RWPE1 (cell line): ENCODE measurements at regions not wholly inside any gene's neighbourhood (a gene's known extent, or its start where the extent isn't known, plus 50 kb on each side); places are given as distances from the start of the nearest gene placed in this dataset.

ENCODE experiments used
- CTCF ChIA-PET: fragments of 350-600 bp; sonication (Branson Sonifier 250); formaldehyde crosslinking; extraction: SDS; loops from one replicate; lab custom pipeline; 2021; lab: Yijun Ruan, JAX
- POLR2A ChIA-PET: fragments of 400-600 bp; formaldehyde crosslinking; extraction: SDS; loops from one replicate; lab custom pipeline; 2020; ENCODE audit warnings: antibody characterized with exemption; ENCODE audit not compliant: low non-redundant PET; lab: Yijun Ruan, JAX
- DNase-seq: peaks from one replicate; pipeline ENCODE4 v3.0.0; 2012; ENCODE audit warnings: low spot score
- H3K27ac ChIP-seq: fragments of 450-650 bp; 2 replicates; pipeline ENCODE4 v1.5.1; 2017
- TF ChIP-seq, protein P1 (sequence below): fragments of 450-650 bp; conservative IDR thresholded peaks from 2 replicates; pipeline ENCODE4 v1.5.1; 2017; ENCODE audit warnings: low read depth, mild to moderate bottlenecking

DNA sequence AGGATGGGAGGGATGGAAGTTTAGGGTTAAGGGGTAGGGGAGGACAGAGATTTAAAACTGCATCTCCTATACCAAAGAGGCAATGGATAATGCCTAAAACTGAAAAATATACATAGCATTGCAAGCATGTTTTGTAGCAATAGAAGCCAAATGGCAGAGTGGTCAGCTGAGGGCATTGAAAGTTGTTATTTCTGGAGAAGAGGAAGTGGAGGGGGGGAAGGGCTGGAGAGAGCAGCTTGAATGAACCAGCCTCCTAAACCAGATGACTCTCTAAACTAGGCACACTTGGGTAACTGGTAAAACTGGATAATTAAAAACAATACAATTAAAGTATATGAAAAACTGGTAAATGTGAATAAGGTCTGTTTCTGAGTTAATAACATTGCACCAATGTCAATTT is 70.3 kb upstream of the TP53I11 start:
- DNase-seq: no peak
- ChIA-PET POLR2A (no interaction called here), CTCF (no interaction called here)

DNA sequence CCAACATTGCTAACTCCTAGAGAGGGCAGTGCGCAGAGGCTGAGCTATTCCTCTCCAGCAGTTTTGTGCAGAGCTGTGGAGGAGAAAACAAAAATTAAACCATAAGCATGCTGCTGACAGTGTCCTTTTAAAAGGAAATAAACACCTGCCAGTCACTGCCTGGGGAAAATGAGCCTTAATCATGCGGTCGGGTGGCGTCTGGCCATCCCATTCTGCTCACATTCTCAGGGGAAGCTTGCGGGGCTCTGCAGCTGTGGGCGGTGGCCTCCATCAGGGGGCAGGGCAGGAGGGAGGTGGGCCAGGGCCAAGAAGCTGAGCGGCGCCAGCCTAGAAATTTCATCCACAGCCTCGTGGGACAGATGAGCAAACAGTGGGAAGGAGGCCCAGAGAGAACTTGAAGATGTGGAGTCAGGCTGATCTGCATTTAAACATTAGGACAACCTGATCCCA is 71.0 kb upstream of the TP53I11 start:
- DNase-seq: no peak
- peak overlapping the region; percentile 10 for H3K27ac ChIP-seq
- CTCF ChIA-PET: interaction anchor here (0.5 to 0.6 kb wide), 3 partner anchors 39 to 594 kb away, joined by 3 to 4 read pairs (median 3); no protein-coding TSS in a partner anchor

More for the DNA sequence above, 70.3 kb upstream of the TP53I11 start:
- H3K27ac ChIP-seq: no peak overlapping the region
- TF ChIP-seq, protein P1, sequence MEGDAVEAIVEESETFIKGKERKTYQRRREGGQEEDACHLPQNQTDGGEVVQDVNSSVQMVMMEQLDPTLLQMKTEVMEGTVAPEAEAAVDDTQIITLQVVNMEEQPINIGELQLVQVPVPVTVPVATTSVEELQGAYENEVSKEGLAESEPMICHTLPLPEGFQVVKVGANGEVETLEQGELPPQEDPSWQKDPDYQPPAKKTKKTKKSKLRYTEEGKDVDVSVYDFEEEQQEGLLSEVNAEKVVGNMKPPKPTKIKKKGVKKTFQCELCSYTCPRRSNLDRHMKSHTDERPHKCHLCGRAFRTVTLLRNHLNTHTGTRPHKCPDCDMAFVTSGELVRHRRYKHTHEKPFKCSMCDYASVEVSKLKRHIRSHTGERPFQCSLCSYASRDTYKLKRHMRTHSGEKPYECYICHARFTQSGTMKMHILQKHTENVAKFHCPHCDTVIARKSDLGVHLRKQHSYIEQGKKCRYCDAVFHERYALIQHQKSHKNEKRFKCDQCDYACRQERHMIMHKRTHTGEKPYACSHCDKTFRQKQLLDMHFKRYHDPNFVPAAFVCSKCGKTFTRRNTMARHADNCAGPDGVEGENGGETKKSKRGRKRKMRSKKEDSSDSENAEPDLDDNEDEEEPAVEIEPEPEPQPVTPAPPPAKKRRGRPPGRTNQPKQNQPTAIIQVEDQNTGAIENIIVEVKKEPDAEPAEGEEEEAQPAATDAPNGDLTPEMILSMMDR: no peak

DNA sequence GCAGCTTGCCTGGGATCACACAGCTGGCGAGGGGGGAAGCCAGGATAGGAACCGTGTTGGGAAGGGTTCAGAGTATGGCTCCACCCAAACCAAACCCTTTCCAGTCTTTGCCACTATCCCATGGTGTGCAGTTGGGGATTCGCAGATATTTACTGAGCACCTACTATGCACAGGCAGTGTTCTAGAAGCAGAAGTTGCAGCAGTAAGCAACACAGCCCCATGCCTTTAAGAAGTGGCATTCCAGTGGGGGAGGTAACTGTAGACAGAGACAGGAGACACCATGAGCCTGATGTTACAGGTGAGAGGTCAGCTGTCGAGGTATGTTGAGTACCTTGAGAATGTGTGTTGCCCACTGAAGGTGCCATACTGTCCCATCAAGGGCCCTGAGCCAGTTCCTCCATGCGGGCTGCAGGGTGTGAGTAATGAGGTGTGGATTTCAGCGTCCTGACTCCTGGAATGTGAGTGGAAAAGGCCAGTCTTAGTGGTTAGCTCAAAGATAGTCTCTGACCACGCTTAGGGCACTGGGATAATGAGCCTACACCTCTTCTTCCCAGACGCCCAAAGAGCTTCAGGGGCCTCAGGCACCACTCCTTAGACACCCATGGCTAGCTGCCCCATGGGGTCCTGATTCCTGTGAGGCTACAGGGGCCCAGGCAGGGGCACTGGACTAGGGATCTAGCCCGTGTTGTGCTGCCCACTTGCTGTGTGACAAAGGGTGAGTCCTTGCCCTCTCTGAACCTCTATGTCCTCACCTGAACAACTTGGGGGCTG is 71.8 kb upstream of the TP53I11 start:
- peak overlapping the region; percentile 10; the same call in 1 of the 2 replicates for H3K27ac ChIP-seq
- TF ChIP-seq, protein P1: no peak
- no peak for DNase-seq
- POLR2A ChIA-PET: no interaction called here
- CTCF ChIA-PET: interaction anchor here (0.5 kb wide), 1 partner anchor 94 kb away, joined by 3 read pairs; no protein-coding TSS in a partner anchor

More for the DNA sequence above, 71.0 kb upstream of the TP53I11 start:
- POLR2A ChIA-PET: no interaction called here
- TF ChIP-seq, protein P1: no peak

DNA sequence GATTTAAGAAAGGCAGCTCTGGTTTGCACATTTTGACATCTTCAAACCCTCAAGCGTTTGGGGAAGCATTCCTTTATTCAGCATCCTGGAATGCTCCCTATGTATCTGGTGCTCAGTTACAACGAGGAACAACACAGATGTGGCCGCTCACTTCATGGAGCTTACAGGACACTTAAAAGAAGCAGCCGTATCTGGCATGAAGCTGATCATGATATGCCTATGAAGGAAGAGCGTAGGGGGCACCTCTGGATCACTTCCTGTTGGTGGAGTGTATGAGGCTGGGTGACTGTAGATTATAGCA is 72.3 kb upstream of the TP53I11 start:
- ChIA-PET POLR2A (no interaction called here), CTCF (interaction anchor here (0.5 kb wide), 1 partner anchor 357 kb away, joined by 3 read pairs; no protein-coding TSS in a partner anchor)
- no peak overlapping the region for H3K27ac ChIP-seq
- TF ChIP-seq, protein P1: no peak
- no peak for DNase-seq

DNA sequence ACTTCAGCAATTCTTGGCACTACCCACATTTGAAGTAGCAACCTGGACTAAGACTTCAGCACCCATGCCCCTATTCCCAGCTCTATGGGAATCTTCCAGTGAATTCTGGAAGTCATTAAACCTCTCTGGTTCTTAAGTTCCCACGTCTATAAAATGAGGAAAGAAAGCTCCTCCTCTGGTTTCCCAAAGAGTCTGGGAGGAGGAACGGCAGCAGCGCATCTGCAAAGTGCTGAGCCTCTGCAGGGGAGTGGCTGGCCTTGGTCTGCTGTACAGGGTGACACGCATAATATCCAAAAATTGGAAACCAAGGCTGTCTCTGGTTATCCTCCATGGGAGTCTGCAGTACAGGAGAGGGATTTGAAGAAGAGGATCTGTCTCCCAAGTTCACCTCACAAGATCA is 73.6 kb upstream of the TP53I11 start:
- DNase-seq: no peak
- CTCF ChIA-PET: no interaction called here

DNA sequence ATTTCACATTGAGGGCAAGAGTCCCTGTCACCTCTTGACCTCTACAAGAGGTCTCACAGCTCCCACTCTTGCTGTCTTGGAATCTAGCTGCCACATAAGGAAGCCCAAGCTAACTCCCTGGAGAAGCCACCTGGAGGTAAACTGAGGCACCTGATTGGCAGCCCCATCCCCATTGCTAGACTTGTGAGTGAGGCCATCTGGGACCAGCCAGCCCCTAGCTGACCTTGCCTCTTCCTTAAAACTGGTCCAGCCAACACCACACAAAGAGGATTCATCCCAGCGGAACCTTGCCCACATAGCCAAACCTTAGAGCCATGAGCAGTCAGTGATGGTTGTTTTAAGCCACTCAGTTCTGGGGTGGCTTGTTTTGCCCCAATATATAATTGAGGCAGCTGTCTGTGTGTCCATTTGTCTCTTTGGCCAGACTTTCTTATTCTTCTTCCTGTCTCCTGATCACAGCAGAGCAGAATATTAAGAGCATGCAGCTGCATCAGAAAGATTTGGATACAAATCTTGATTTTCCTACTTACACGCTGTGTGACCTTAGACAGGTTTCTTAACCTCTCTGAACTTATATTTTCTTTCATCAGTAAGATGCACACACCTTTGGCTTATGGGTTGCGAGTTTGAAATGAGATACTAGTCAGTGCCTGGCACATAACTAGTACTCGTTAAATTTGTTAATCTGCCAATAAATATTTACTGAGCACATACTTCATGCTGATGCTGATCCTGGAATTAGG is 74.3 kb upstream of the TP53I11 start:
- TF ChIP-seq, protein P1: no peak
- ChIA-PET CTCF (no interaction called here), POLR2A (no interaction called here)
- H3K27ac ChIP-seq: no peak overlapping the region
- no peak for DNase-seq

More for the DNA sequence above, 73.6 kb upstream of the TP53I11 start:
- POLR2A ChIA-PET: no interaction called here
- no peak overlapping the region for H3K27ac ChIP-seq
- TF ChIP-seq, protein P1: no peak
